Activated CD4-positive, alpha-beta memory T cell treated with anti-CD3 and anti-CD28 coated beads for 36 hours (primary cell): ENCODE measurements at regions not wholly inside any gene's neighbourhood (a gene's known extent, or its start where the extent isn't known, plus 50 kb on each side); places are given as distances from the start of the nearest gene placed in this dataset.

Source experiments
- CTCF ChIA-PET: fragments of 350-600 bp; sonication (Branson Sonifier 250); formaldehyde crosslinking; loops from one replicate; lab custom pipeline; 2021; ENCODE audit warnings: antibody characterized with exemption, inconsistent platforms; lab: Charles Lee
- POLR2A ChIA-PET: fragments of 350-600 bp; sonication (Branson Sonifier 250); formaldehyde crosslinking; loops from one replicate; lab custom pipeline; 2021; ENCODE audit warnings: antibody characterized with exemption; lab: Charles Lee
- DNase-seq: peaks from one replicate; pipeline ENCODE4 v3.0.0-alpha.2; 2020
- H3K27ac Mint-ChIP-seq: one replicate; pipeline ENCODE4 v1.8.0; 2021; ENCODE audit warnings: mixed read lengths
- H3K27me3 Mint-ChIP-seq: one replicate; pipeline ENCODE4 v1.8.0; 2021; ENCODE audit warnings: mixed read lengths
- H3K36me3 Mint-ChIP-seq: one replicate; pipeline ENCODE4 v1.8.0; 2021; ENCODE audit warnings: mixed read lengths
- H3K4me1 Mint-ChIP-seq: one replicate; pipeline ENCODE4 v1.8.0; 2021; ENCODE audit warnings: low read depth, mixed read lengths
- H3K4me3 Mint-ChIP-seq: one replicate; pipeline ENCODE4 v1.8.0; 2021; ENCODE audit warnings: mild to moderate bottlenecking, mixed read lengths
- H3K9me3 Mint-ChIP-seq: one replicate; pipeline ENCODE4 v1.8.0; 2021; ENCODE audit warnings: mixed read lengths
- intact Hi-C: fragments of 100-400 bp; cut with micrococcal nuclease; formaldehyde crosslinking; loops from one replicate; pipeline ENCODE4 v1.15.1; 2023

- ChIA-PET CTCF (no interaction called here), POLR2A (no interaction called here)
- intact Hi-C loops, result no loop called here
- Mint-ChIP-seq H3K4me1 (no peaks in the 10 kb centered on the region), H3K27ac (no peak overlapping the region), H3K27me3 (peaks cover 4% of the 10 kb centered on the region), H3K9me3 (no peaks in the 10 kb centered on the region), H3K4me3 (no peak overlapping the region), H3K36me3 (no peaks in the 10 kb centered on the region)
- DNase-seq, result no peak
Observed at GRCh38 chr6:113649880-113650609, 207.1 kb upstream of the MARCKS start.

- ChIA-PET CTCF (no interaction called here), POLR2A (no interaction called here)
- no peak for DNase-seq
- Mint-ChIP-seq H3K4me1 (no peaks in the 10 kb centered on the region), H3K9me3 (no peaks in the 10 kb centered on the region), H3K27ac (no peak overlapping the region), H3K27me3 (peaks cover 4% of the 10 kb centered on the region), H3K36me3 (no peaks in the 10 kb centered on the region), H3K4me3 (no peak overlapping the region)
- intact Hi-C loops, result no loop called here
Observed at GRCh38 chr6:113650610-113650979, 206.6 kb upstream of the MARCKS start.

GRCh38 chr6:113651120-113651519 is 206.0 kb upstream of the MARCKS start:
- Mint-ChIP-seq H3K4me1 (no peaks in the 10 kb centered on the region), H3K27ac (no peak overlapping the region), H3K4me3 (no peak overlapping the region), H3K9me3 (no peaks in the 10 kb centered on the region), H3K36me3 (no peaks in the 10 kb centered on the region), H3K27me3 (peaks cover 4% of the 10 kb centered on the region)
- CTCF ChIA-PET, result no interaction called here
- no peak for DNase-seq
- intact Hi-C loops, result no loop called here
- POLR2A ChIA-PET, result no interaction called here

GRCh38 chr6:113651920-113652319 is 205.2 kb upstream of the MARCKS start:
- ChIA-PET CTCF (no interaction called here), POLR2A (no interaction called here)
- Mint-ChIP-seq H3K4me3 (no peak overlapping the region), H3K9me3 (no peaks in the 10 kb centered on the region), H3K27me3 (peaks cover 4% of the 10 kb centered on the region), H3K4me1 (no peaks in the 10 kb centered on the region), H3K36me3 (no peaks in the 10 kb centered on the region), H3K27ac (no peak overlapping the region)
- no peak for DNase-seq
- intact Hi-C loops, result no loop called here

- Mint-ChIP-seq H3K36me3 (no peaks in the 10 kb centered on the region), H3K9me3 (no peaks in the 10 kb centered on the region), H3K4me3 (no peak overlapping the region), H3K27me3 (peaks cover 2% of the 10 kb centered on the region), H3K4me1 (no peaks in the 10 kb centered on the region), H3K27ac (no peak overlapping the region)
- ChIA-PET CTCF (no interaction called here), POLR2A (no interaction called here)
- no peak for DNase-seq
- intact Hi-C loops, result no loop called here
Observed at GRCh38 chr6:113653275-113653674, 203.9 kb upstream of the MARCKS start.

- ChIA-PET POLR2A (no interaction called here), CTCF (no interaction called here)
- DNase-seq, result no peak
- Mint-ChIP-seq H3K27me3 (no peaks in the 10 kb centered on the region), H3K4me3 (no peak overlapping the region), H3K4me1 (no peaks in the 10 kb centered on the region), H3K9me3 (no peaks in the 10 kb centered on the region), H3K36me3 (no peaks in the 10 kb centered on the region), H3K27ac (no peak overlapping the region)
- intact Hi-C loops, result no loop called here
Observed at GRCh38 chr6:113654396-113654795, 202.7 kb upstream of the MARCKS start.

GRCh38 chr6:113655761-113656160 is 201.4 kb upstream of the MARCKS start:
- Mint-ChIP-seq H3K27me3 (no peaks in the 10 kb centered on the region), H3K36me3 (no peaks in the 10 kb centered on the region), H3K4me1 (no peaks in the 10 kb centered on the region), H3K4me3 (no peak overlapping the region), H3K27ac (no peak overlapping the region), H3K9me3 (no peaks in the 10 kb centered on the region)
- CTCF ChIA-PET, result interaction anchor here (1.3 to 1.5 kb wide), 2 partner anchors 9 to 349 kb away, joined by 3 read pairs; no protein-coding TSS in a partner anchor
- POLR2A ChIA-PET, result no interaction called here
- intact Hi-C loops, result no loop called here
- DNase-seq, result no peak

GRCh38 chr6:113659762-113660404 is 197.3 kb upstream of the MARCKS start:
- no peak for DNase-seq
- peaks cover 4% of the 10 kb centered on the region for H3K27me3 Mint-ChIP-seq
- no peak overlapping the region for H3K4me3 Mint-ChIP-seq
- no peaks in the 10 kb centered on the region for H3K4me1 Mint-ChIP-seq
- H3K27ac Mint-ChIP-seq, result no peak overlapping the region
- intact Hi-C loops, result no loop called here
- H3K9me3 Mint-ChIP-seq, result no peaks in the 10 kb centered on the region
- ChIA-PET CTCF (no interaction called here), POLR2A (no interaction called here)
- no peaks in the 10 kb centered on the region for H3K36me3 Mint-ChIP-seq

GRCh38 chr6:113660819-113661218 is 196.3 kb upstream of the MARCKS start:
- POLR2A ChIA-PET, result no interaction called here
- Mint-ChIP-seq H3K4me1 (no peaks in the 10 kb centered on the region), H3K4me3 (no peak overlapping the region), H3K9me3 (no peaks in the 10 kb centered on the region), H3K27me3 (peaks cover 6% of the 10 kb centered on the region), H3K27ac (no peak overlapping the region), H3K36me3 (no peaks in the 10 kb centered on the region)
- intact Hi-C loops, result no loop called here
- CTCF ChIA-PET, result interaction anchor here (0.9 kb wide), 1 partner anchor 12 kb away, joined by 3 read pairs; no protein-coding TSS in a partner anchor
- DNase-seq, result no peak

GRCh38 chr6:113662093-113662665 is 195.0 kb upstream of the MARCKS start:
- Mint-ChIP-seq H3K9me3 (no peaks in the 10 kb centered on the region), H3K27ac (no peak overlapping the region), H3K4me3 (no peak overlapping the region), H3K27me3 (peaks cover 6% of the 10 kb centered on the region), H3K4me1 (no peaks in the 10 kb centered on the region), H3K36me3 (no peaks in the 10 kb centered on the region)
- ChIA-PET CTCF (no interaction called here), POLR2A (no interaction called here)
- intact Hi-C loops, result no loop called here
- no peak for DNase-seq

- Mint-ChIP-seq H3K4me1 (no peaks in the 10 kb centered on the region), H3K4me3 (no peak overlapping the region), H3K27me3 (peaks cover 6% of the 10 kb centered on the region), H3K9me3 (no peaks in the 10 kb centered on the region), H3K36me3 (no peaks in the 10 kb centered on the region), H3K27ac (no peak overlapping the region)
- intact Hi-C loops, result no loop called here
- ChIA-PET POLR2A (no interaction called here), CTCF (no interaction called here)
- no peak for DNase-seq
Observed at GRCh38 chr6:113662688-113663333, 194.3 kb upstream of the MARCKS start.

- no peaks in the 10 kb centered on the region for H3K4me1 Mint-ChIP-seq
- H3K9me3 Mint-ChIP-seq, result no peaks in the 10 kb centered on the region
- CTCF ChIA-PET, result no interaction called here
- POLR2A ChIA-PET, result no interaction called here
- H3K36me3 Mint-ChIP-seq, result no peaks in the 10 kb centered on the region
- no peak overlapping the region for H3K4me3 Mint-ChIP-seq
- intact Hi-C loops, result no loop called here
- DNase-seq, result no peak
- peaks cover 6% of the 10 kb centered on the region for H3K27me3 Mint-ChIP-seq
- H3K27ac Mint-ChIP-seq, result no peak overlapping the region
Observed at GRCh38 chr6:113664909-113665308, 192.2 kb upstream of the MARCKS start.
